Stimulated activated CD4-positive, alpha-beta T cell treated with anti-CD3 and anti-CD28 coated beads, Interleukin-4, amount 100 ng/mL, for 48 hours (primary cell): ENCODE measurements at regions not wholly inside any gene's neighbourhood (a gene's known extent, or its start where the extent isn't known, plus 50 kb on each side); places are given as distances from the start of the nearest gene placed in this dataset.
"Not testable (repeated sequence)": the region's sequence is repeated elsewhere in the genome, so short reads cannot be mapped to it uniquely, and the experiment has no call there.

Experiments
- DNase-seq, 2 donors: peaks; one replicate each; pipeline ENCODE4 v3.0.0-alpha.2; 2020; ENCODE audit warnings: low read depth in 2 of 2

- DNase-seq: not testable (repeated sequence)
These were observed 92.3 kb upstream of the TPTE start for GRCh38 chr21:10428981-10429534.

GRCh38 chr21:10430005-10430404 lies 91.4 kb upstream of the TPTE start:
- DNase-seq: no peak

- DNase-seq: not testable (repeated sequence)
These were observed 89.4 kb upstream of the TPTE start for GRCh38 chr21:10431995-10432394.

DNA sequence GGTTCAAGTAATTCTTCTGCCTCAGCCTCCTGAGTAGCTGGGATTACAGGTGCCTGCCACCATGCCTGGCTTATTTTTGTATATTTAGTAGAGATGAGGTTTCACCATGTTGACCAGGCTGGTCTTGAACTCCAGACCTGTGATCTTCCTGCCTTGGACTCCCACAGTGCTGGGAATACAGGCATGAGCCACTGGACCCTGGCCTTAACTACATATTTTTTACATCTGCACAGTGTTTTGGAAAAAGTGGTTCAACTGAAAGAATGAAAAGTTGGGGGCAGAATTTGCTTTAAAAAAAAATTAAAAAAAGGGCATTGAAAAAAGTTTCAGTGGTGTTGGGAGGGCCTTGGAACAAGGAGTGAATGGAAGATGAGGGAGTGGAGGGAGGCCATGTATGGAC lies 88.9 kb upstream of the TPTE start:
- not testable (repeated sequence) for DNase-seq

- DNase-seq: not testable (repeated sequence)
These were observed 83.4 kb upstream of the TPTE start for GRCh38 chr21:10437977-10438376.

- not testable (repeated sequence) for DNase-seq
These were observed 80.7 kb upstream of the TPTE start for GRCh38 chr21:10440639-10441038.

GRCh38 chr21:10442018-10442417 lies 79.4 kb upstream of the TPTE start:
- not testable (repeated sequence) for DNase-seq

DNA sequence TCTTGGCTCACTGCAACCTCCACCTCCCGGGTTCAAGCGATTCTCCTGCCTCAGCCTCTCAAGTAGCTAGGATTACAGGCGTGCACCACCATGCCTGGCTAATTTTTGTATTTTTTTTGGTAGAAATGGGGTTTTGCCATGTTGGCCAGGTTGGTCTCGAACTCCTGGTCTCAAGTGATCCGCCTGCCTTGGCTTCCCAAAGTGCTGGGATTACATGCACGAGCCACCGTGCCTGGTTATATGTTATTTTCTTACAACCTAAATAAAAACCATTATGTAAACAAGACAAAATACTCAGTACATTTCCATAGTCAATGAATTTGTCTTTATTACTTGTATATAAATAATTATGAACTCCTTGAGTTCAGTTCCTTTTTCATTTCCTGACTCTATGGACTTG lies 75.7 kb upstream of the TPTE start:
- not testable (repeated sequence) for DNase-seq

- not testable (repeated sequence) for DNase-seq
These were observed 71.9 kb upstream of the TPTE start for GRCh38 chr21:10449451-10449850.

DNA sequence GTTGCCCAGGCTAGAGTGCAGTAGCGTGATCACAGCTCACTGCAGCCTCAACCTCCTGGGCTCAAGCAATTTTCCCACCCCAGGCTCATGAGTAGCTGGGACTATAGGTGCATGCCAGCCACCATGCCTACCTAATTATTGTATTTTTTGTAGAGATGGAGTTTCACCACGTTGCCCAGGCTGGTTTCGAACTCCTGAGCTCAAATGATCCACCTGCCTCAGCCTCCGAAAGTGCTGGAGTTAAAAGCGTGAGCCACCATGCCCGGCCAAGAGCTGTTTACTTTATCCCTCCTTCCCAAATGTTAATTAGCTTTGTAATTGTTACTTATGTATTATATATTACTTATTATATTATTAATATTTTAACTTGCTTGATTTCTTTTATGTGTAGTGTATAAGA lies 70.1 kb upstream of the TPTE start:
- DNase-seq: not testable (repeated sequence)

GRCh38 chr21:10457765-10458164 lies 63.6 kb upstream of the TPTE start:
- not testable (repeated sequence) for DNase-seq

- not testable (repeated sequence) for DNase-seq
These were observed 60.4 kb upstream of the TPTE start for GRCh38 chr21:10460957-10461356.

DNA sequence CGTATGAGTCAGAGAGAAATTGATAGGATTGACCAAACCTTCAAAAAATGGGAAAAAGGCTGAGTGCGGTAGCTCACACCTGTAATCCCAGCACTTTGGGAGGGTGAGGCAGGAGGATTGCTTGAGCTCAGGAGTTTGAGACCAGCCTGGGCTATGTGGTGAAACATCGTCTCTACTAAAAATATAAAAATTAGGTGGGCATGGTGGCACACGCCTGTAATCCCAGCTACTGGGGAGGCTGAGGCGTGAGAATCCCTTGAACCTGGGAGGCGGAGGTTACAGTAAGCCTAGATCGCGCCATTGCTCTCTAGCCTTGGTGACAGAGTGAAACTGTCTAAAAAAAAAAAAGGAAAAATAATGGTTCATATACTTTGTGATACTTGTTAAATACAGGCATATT lies 59.9 kb upstream of the TPTE start:
- not testable (repeated sequence) for DNase-seq

GRCh38 chr21:10463156-10463555 lies 58.2 kb upstream of the TPTE start:
- DNase-seq: no peak

DNA sequence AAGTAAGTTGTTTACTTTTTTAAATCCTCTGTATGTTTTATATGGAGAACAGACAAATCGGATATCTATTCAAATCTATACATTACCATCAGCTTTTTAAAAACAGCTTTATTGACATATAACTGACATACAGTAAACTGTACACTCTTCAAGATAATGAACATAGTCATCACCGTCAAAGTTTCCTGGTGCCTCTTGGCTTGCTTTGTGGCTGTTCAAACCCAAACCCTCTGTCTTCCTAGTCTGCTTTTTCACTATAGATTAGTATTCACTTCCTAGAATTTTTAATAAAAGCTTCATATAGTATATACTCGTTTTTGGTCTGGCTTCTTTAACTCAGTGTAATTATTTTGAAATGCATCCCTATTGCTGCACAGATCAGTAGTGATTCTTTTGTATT lies 56.4 kb upstream of the TPTE start:
- no peak for DNase-seq

DNA sequence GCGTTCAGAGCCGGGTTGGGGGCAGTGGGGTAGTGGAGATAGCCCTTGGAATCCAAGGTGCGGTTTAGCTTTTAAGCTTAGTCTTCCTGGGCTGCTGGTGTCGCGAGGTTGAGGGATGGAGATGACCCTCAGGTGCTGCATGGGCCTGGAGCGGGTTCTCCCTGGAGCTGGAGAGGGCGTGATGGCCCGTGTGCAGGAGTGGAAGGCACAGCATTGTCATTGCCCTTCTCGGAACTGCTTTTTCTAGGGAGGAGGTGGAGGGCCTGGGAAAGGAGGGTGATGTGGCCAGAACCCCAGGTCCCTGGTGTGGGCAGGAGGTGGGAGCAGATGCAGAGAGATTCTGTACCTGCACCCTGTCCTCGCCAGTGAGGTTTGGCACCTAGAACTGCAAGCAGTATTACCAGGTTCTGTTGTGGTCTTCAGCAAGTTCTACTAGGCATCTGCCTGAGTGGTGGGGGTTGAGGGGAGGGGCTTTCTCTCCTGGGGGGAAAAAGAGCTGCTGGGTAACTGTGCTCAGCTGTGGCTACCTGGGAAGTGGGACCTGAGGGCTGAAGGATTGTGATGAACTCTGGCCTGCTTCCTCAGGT lies 55.8 kb upstream of the TPTE start:
- DNase-seq: not testable (repeated sequence)

- DNase-seq: no peak
These were observed 55.2 kb upstream of the TPTE start for GRCh38 chr21:10466200-10466599.
